Liver (tissue), 8 donors: ENCODE measurements at regions not wholly inside any gene's neighbourhood (a gene's known extent, or its start where the extent isn't known, plus 50 kb on each side); places are given as distances from the start of the nearest gene placed in this dataset.

Source experiments
- DNase-seq: peaks from one replicate; pipeline ENCODE4 v3.0.0-alpha.2; 2017; ENCODE audit warnings: low spot score
- H3K27ac ChIP-seq, 2 donors: one replicate each; pipeline ENCODE4 v1.7.0; 2013; ENCODE audit warnings: inconsistent platforms in 2 of 2, low read length in 2 of 2, control low read depth in 1 of 2, low read depth in 1 of 2, mild to moderate bottlenecking in 1 of 2
- H3K27me3 ChIP-seq, 4 donors: one replicate each; pipeline versions ENCODE4 v1.6.1 to v1.7.0; 2013; ENCODE audit warnings: low read length in 3 of 4, inconsistent platforms in 1 of 4, mild to moderate bottlenecking in 1 of 4, moderate library complexity in 1 of 4; ENCODE audit not compliant: control insufficient read depth in 4 of 4, insufficient read depth in 4 of 4
- H3K36me3 ChIP-seq, 4 donors: one replicate each; pipeline versions ENCODE4 v1.6.1 to v1.7.0; 2013; ENCODE audit warnings: low read length in 3 of 4, mild to moderate bottlenecking in 3 of 4, low read depth in 1 of 4, moderate library complexity in 1 of 4; ENCODE audit not compliant: control insufficient read depth in 4 of 4, insufficient read depth in 3 of 4
- H3K4me1 ChIP-seq, 4 donors: one replicate each; pipeline versions ENCODE4 v1.6.1 to v1.7.0; 2013; ENCODE audit warnings: low read length in 3 of 4, mild to moderate bottlenecking in 3 of 4, moderate library complexity in 1 of 4; ENCODE audit not compliant: control insufficient read depth in 4 of 4, insufficient read depth in 4 of 4
- H3K4me3 ChIP-seq, 3 donors: one replicate each; pipeline versions ENCODE4 v1.6.1 to v1.7.0; 2013; ENCODE audit warnings: low read length in 3 of 3, control low read depth in 1 of 3, low read depth in 1 of 3, mild to moderate bottlenecking in 1 of 3
- H3K9ac ChIP-seq, 2 donors: one replicate each; pipeline ENCODE4 v1.7.0; 2013; ENCODE audit warnings: low read length in 2 of 2, mild to moderate bottlenecking in 2 of 2, moderate library complexity in 2 of 2, control low read depth in 1 of 2, low read depth in 1 of 2
- H3K9me3 ChIP-seq, 4 donors: one replicate each; pipeline versions ENCODE4 v1.6.1 to v1.7.0; 2013; ENCODE audit warnings: low read length in 3 of 4; ENCODE audit not compliant: control insufficient read depth in 4 of 4
- ATF3 ChIP-seq: IDR thresholded peaks from 2 replicates; pipeline ENCODE4 v1.6.1; 2016; ENCODE audit warnings: antibody characterized with exemption
- EGR1 ChIP-seq, 2 donors: IDR thresholded peaks; 2 replicates each; pipeline ENCODE4 v1.6.1; 2016 to 2018; ENCODE audit warnings: antibody characterized with exemption in 2 of 2, low read depth in 2 of 2
- FOXA2 ChIP-seq: IDR thresholded peaks from 2 replicates; pipeline ENCODE4 v1.6.1; 2016; ENCODE audit warnings: antibody characterized with exemption
- GABPA ChIP-seq, 2 donors: IDR thresholded peaks in 1 of 2; conservative IDR thresholded peaks in 1 of 2; 2 replicates each; pipeline ENCODE4 v1.6.1; 2016; ENCODE audit warnings: antibody characterized with exemption in 2 of 2, mild to moderate bottlenecking in 1 of 2, moderate library complexity in 1 of 2
- JUND ChIP-seq, 2 donors: IDR thresholded peaks; 2 replicates each; pipeline ENCODE4 v1.6.1; 2016; ENCODE audit warnings: antibody characterized with exemption in 2 of 2
- MAX ChIP-seq: IDR thresholded peaks from 2 replicates; pipeline ENCODE4 v1.6.1; 2016; ENCODE audit warnings: antibody characterized with exemption
- RXRA ChIP-seq, 2 donors: IDR thresholded peaks; 2 replicates each; pipeline ENCODE4 v1.6.1; 2017 to 2018; ENCODE audit warnings: antibody characterized with exemption in 2 of 2, mild to moderate bottlenecking in 1 of 2
- SP1 ChIP-seq: IDR thresholded peaks from 2 replicates; pipeline ENCODE4 v1.6.1; 2018; ENCODE audit warnings: antibody characterized with exemption, mild to moderate bottlenecking
- WGBS: extraction: QIAGEN DNeasy Blood & Tissue Kit; methylation state at CpG from one replicate; pipeline ENCODE4 v1.1.7; 2013; 5-methylcytosine and 5-hydroxymethylcytosine counted together
- TF ChIP-seq, protein P1 (sequence below): fragments of 150-350 bp; IDR thresholded peaks from 2 replicates; pipeline ENCODE4 v1.5.1; 2017; ENCODE audit warnings: improper control_type of control experiment, low read depth, low read length; ENCODE audit not compliant: missing input control
- TF ChIP-seq, protein P2 (sequence below): IDR thresholded peaks from 2 replicates; pipeline ENCODE4 v1.6.1; 2016; ENCODE audit warnings: antibody characterized with exemption
- donor health status: healthy.
- donor health status: healthy.
- donor health status: healthy.
- donor health status: healthy.
- donor health status: healthy.

- no peak for DNase-seq
- no peaks in the 10 kb centered on the region for H3K9me3 ChIP-seq
- 89% methylated on average over 8 of the region's 8 CpGs for WGBS
- H3K4me3 ChIP-seq = no peak overlapping the region
- no peaks in the 10 kb centered on the region for H3K36me3 ChIP-seq
- TF ChIP-seq EGR1 (IDR thresholded peaks at IDR 0.05; ENCODE audit: low read depth in 2 of 2) = no peak
- TF ChIP-seq RXRA (IDR thresholded peaks at IDR 0.05) = no peak
- H3K27me3 ChIP-seq = peaks cover 0 to 6% (median 0%) of the 10 kb centered on the region in 4 donors
- no peak overlapping the region for H3K27ac ChIP-seq
- no peaks in the 10 kb centered on the region for H3K4me1 ChIP-seq
- H3K9ac ChIP-seq = no peak overlapping the region
These were observed 84.5 kb downstream of the TMEM18 start for GRCh38 chr2:592737-593136.

DNA sequence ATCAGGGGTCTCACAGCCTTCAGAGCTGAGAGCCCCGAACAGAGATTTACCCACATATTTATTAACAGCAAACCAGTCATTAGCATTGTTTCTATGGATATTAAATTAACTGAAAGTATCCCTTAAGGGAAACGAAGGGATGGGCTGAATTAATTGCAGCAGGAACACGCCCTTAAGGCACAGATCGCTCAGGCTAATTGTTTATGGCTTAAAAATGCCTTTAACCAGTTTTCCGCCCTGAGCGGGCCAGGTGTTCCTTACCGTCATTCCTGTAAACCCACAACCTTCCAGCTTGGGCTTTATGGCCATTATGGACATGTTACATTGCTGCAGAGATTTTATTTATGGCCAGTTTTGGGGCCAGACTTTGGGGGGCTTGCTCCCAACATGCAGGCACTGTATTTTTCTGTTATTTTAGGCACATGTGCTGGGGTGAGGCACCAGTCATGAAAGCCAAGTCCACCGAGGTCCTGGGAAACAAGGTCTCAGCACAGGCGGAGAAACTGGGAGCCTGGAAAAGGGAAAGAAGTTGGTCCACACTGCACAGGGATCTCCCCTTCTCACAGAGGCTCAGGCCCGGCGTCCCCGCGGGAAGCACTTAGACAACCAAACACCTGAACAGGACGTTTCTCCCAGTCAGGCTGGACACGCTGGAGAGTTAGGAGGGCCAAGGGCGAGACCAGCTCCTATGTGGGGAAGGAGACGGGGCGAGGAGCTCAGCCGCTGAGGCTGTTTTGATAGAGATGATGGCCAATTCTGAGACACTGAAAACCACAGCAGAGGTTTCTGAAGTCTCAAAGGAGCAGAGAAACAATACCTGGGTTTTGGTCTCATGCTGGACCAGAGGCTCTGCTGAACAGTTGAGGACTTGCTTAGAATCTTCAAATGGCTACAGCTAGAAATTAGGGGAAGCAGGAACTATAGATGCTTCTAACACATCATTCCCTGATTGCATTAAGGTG, 86.7 kb downstream of the TMEM18 start:
- Histone ChIP-seq H3K9ac (no peak overlapping the region), H3K4me3 (no peak overlapping the region), H3K36me3 (no peaks in the 10 kb centered on the region), H3K9me3 (no peaks in the 10 kb centered on the region), H3K27ac (no peak overlapping the region), H3K4me1 (no peaks in the 10 kb centered on the region), H3K27me3 (peaks cover 0 to 9% (median 0%) of the 10 kb centered on the region in 4 donors)
- DNase-seq = no peak
- WGBS = 79% methylated on average over 19 of the region's 19 CpGs
- no peak for TF ChIP-seq JUND (IDR thresholded peaks at IDR 0.05)
- no peak for TF ChIP-seq SP1
- TF ChIP-seq, protein P1, sequence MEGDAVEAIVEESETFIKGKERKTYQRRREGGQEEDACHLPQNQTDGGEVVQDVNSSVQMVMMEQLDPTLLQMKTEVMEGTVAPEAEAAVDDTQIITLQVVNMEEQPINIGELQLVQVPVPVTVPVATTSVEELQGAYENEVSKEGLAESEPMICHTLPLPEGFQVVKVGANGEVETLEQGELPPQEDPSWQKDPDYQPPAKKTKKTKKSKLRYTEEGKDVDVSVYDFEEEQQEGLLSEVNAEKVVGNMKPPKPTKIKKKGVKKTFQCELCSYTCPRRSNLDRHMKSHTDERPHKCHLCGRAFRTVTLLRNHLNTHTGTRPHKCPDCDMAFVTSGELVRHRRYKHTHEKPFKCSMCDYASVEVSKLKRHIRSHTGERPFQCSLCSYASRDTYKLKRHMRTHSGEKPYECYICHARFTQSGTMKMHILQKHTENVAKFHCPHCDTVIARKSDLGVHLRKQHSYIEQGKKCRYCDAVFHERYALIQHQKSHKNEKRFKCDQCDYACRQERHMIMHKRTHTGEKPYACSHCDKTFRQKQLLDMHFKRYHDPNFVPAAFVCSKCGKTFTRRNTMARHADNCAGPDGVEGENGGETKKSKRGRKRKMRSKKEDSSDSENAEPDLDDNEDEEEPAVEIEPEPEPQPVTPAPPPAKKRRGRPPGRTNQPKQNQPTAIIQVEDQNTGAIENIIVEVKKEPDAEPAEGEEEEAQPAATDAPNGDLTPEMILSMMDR = no peak
- no peak for TF ChIP-seq FOXA2
- no peak for TF ChIP-seq EGR1 (IDR thresholded peaks at IDR 0.05; ENCODE audit: low read depth in 2 of 2)
- TF ChIP-seq, protein P2, sequence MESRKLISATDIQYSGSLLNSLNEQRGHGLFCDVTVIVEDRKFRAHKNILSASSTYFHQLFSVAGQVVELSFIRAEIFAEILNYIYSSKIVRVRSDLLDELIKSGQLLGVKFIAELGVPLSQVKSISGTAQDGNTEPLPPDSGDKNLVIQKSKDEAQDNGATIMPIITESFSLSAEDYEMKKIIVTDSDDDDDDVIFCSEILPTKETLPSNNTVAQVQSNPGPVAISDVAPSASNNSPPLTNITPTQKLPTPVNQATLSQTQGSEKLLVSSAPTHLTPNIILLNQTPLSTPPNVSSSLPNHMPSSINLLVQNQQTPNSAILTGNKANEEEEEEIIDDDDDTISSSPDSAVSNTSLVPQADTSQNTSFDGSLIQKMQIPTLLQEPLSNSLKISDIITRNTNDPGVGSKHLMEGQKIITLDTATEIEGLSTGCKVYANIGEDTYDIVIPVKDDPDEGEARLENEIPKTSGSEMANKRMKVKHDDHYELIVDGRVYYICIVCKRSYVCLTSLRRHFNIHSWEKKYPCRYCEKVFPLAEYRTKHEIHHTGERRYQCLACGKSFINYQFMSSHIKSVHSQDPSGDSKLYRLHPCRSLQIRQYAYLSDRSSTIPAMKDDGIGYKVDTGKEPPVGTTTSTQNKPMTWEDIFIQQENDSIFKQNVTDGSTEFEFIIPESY = no peak
- TF ChIP-seq ATF3 = no peak
- TF ChIP-seq RXRA (IDR thresholded peaks at IDR 0.05) = no peak
- TF ChIP-seq GABPA (IDR thresholded peaks at IDR 0.05 in 1 of 2, conservative IDR thresholded peaks at IDR 0.05 in 1 of 2) = no peak
- no peak for TF ChIP-seq MAX
